Neural cell (in vitro differentiated cells): ENCODE measurements at regions not wholly inside any gene's neighbourhood (a gene's known extent, or its start where the extent isn't known, plus 50 kb on each side); places are given as distances from the start of the nearest gene placed in this dataset.

Source experiments
- H2AFZ ChIP-seq: fragments of 200-600, 300-800 bp; sonication (generic), shearing (Covaris generic); 2 replicates; pipeline ENCODE4 v1.6.0; 2014; ENCODE audit warnings: low read depth, mild to moderate bottlenecking, antibody characterized with exemption, low read length, moderate library complexity
- H3F3A ChIP-seq: fragments of 200-600 bp; shearing (Covaris generic); 2 replicates; pipeline ENCODE4 v1.6.1; 2016; ENCODE audit warnings: mild to moderate bottlenecking, moderate library complexity, mixed read lengths, antibody characterized with exemption, low read length; ENCODE audit not compliant: insufficient read depth, poor library complexity, severe bottlenecking
- H3K27ac ChIP-seq: fragments of 200-600, 300-800 bp; sonication (generic), shearing (Covaris generic); 2 replicates; pipeline ENCODE4 v1.5.1; 2014; ENCODE audit warnings: mild to moderate bottlenecking, low read length, moderate library complexity
- H3K27me3 ChIP-seq: fragments of 300-800, 200-600 bp; sonication (generic), shearing (Covaris generic); 2 replicates; pipeline ENCODE4 v1.6.0; 2014; ENCODE audit warnings: mild to moderate bottlenecking, low read depth, low read length, moderate library complexity; ENCODE audit not compliant: insufficient read depth
- H3K36me3 ChIP-seq: fragments of 300-800, 200-600 bp; sonication (generic), shearing (Covaris generic); 2 replicates; pipeline ENCODE4 v1.5.1; 2014; ENCODE audit warnings: mild to moderate bottlenecking, antibody characterized with exemption, low read length, moderate library complexity; ENCODE audit not compliant: insufficient read depth
- H3K4me2 ChIP-seq: fragments of 300-800, 200-600 bp; sonication (generic), shearing (Covaris generic); 2 replicates; pipeline ENCODE4 v1.6.0; 2014; ENCODE audit warnings: mild to moderate bottlenecking, low read length
- H3K4me3 ChIP-seq: fragments of 300-800, 200-600 bp; sonication (generic), shearing (Covaris generic); 2 replicates; pipeline ENCODE4 v1.5.1; 2014; ENCODE audit warnings: mild to moderate bottlenecking, low read length, moderate library complexity
- H3K79me2 ChIP-seq: fragments of 200-600 bp; shearing (Covaris generic); replicated peaks from 2 replicates; pipeline ENCODE4 v1.6.0; 2014; ENCODE audit warnings: mild to moderate bottlenecking, low read length, moderate library complexity; ENCODE audit not compliant: insufficient read depth
- H3K9ac ChIP-seq: fragments of 300-800, 200-600 bp; sonication (generic), shearing (Covaris generic); 2 replicates; pipeline ENCODE4 v1.6.1; 2016; ENCODE audit warnings: mild to moderate bottlenecking, low read length, mixed read lengths
- H3K9me2 ChIP-seq: fragments of 200-600 bp; shearing (Covaris generic); 2 replicates; pipeline ENCODE4 v1.6.1; 2016; ENCODE audit warnings: mild to moderate bottlenecking, low read length, mixed read lengths; ENCODE audit not compliant: insufficient read depth
- H3K9me3 ChIP-seq: fragments of 200-600, 300-800 bp; sonication (generic), shearing (Covaris generic); 2 replicates; pipeline ENCODE4 v1.6.1; 2016; ENCODE audit warnings: mild to moderate bottlenecking, mixed run types, low read length, moderate library complexity, mixed read lengths
- H4K20me1 ChIP-seq: fragments of 200-600 bp; shearing (Covaris generic); 2 replicates; pipeline ENCODE4 v1.6.1; 2016; ENCODE audit warnings: mild to moderate bottlenecking, mixed run types; ENCODE audit not compliant: insufficient read depth
- CTCF ChIP-seq: fragments of 450-650 bp; IDR thresholded peaks from 2 replicates; pipeline ENCODE4 v1.5.1; 2014; ENCODE audit warnings: antibody characterized with exemption, mild to moderate bottlenecking, moderate library complexity; ENCODE audit not compliant: poor library complexity, severe bottlenecking
- EP300 ChIP-seq: fragments of 450-650 bp; conservative IDR thresholded peaks from 2 replicates; pipeline ENCODE4 v1.6.1; 2014; ENCODE audit warnings: antibody characterized with exemption, mild to moderate bottlenecking, moderate library complexity; ENCODE audit not compliant: poor library complexity, severe bottlenecking
- EZH2 ChIP-seq: fragments of 200-600, 300-800 bp; shearing (Covaris generic), sonication (generic); IDR thresholded peaks from 2 replicates; pipeline ENCODE4 v1.6.1; 2014; ENCODE audit warnings: antibody characterized with exemption, low read length, borderline replicate concordance, mild to moderate bottlenecking; ENCODE audit not compliant: insufficient read depth, poor library complexity, severe bottlenecking
- MXI1 ChIP-seq: fragments of 450-650 bp; conservative IDR thresholded peaks from 2 replicates; pipeline ENCODE4 v1.6.1; 2014; ENCODE audit warnings: antibody characterized with exemption, mild to moderate bottlenecking; ENCODE audit not compliant: poor library complexity, severe bottlenecking
- POLR2AphosphoS5 ChIP-seq: IDR thresholded peaks from 2 replicates; pipeline ENCODE4 v1.6.1; 2012
- RAD21 ChIP-seq: fragments of 450-650 bp; conservative IDR thresholded peaks from 2 replicates; pipeline ENCODE4 v1.6.1; 2014; ENCODE audit warnings: antibody characterized with exemption, mild to moderate bottlenecking, moderate library complexity
- REST ChIP-seq: IDR thresholded peaks from 2 replicates; pipeline ENCODE4 v1.6.1; 2012; ENCODE audit warnings: borderline replicate concordance
- SMC3 ChIP-seq: fragments of 450-650 bp; conservative IDR thresholded peaks from 2 replicates; pipeline ENCODE4 v1.6.1; 2014; ENCODE audit warnings: antibody characterized with exemption, mild to moderate bottlenecking, moderate library complexity; ENCODE audit not compliant: poor library complexity
- TAF1 ChIP-seq: IDR thresholded peaks from 2 replicates; pipeline ENCODE4 v1.6.1; 2012; ENCODE audit warnings: low read depth

DNA sequence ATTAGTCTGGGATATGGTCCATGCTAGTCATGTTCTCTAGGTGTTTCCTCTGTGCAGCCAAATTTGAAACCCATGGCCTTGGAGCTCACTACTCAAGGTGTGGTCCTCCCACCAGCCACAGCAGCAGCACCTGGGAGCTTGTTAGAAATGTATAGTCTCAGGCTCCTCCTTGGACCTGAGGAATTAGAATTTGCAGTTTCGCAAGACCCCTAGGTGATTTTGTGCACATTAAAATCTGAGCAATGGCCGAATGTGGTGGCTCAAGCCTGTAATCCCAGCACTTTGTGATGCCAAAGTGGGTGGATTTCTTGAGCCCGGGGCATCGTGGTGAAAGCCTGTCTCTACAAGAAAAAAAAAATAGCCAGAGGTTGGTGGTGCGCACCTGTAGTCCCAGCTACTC lies 72.3 kb upstream of the NEK6 start:
- Histone ChIP-seq H4K20me1 (no peaks in the 10 kb centered on the region), H3F3A (no peaks in the 10 kb centered on the region), H3K9me3 (no peaks in the 10 kb centered on the region), H3K27me3 (no peaks in the 10 kb centered on the region), H3K27ac (no peak overlapping the region), H2AFZ (no peak overlapping the region), H3K36me3 (no peaks in the 10 kb centered on the region), H3K9me2 (no peaks in the 10 kb centered on the region), H3K9ac (no peak overlapping the region), H3K4me2 (no peak overlapping the region), H3K4me3 (no peak overlapping the region), H3K79me2 (no peaks in the 10 kb centered on the region)
- no peak for TF ChIP-seq MXI1
- no peak for TF ChIP-seq SMC3
- no peak for TF ChIP-seq RAD21
- no peak for TF ChIP-seq EZH2
- TF ChIP-seq TAF1 = no peak

DNA sequence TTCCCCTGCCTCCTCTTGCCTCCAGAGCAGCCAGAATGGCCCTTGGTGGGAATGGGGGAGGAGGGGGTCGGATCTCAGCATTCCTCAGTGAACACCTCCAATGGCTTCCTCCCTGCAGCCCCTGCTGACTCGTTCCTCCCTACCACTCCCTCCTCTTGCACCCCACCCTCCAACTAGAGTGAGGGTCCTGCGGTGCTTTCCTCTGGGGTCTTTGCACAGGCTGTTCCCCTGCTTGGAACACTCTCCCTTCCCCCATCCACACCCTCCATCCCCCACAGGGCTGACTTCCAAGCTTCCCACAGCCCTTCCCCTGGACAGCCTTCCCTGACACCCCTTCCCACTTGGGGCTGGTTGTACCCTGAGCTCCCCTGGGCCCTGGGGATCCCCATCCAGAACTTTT lies 70.4 kb upstream of the NEK6 start:
- Histone ChIP-seq H3K9me3 (no peaks in the 10 kb centered on the region), H3K4me3 (no peak overlapping the region), H3K36me3 (no peaks in the 10 kb centered on the region), H3F3A (no peaks in the 10 kb centered on the region), H4K20me1 (no peaks in the 10 kb centered on the region), H2AFZ (no peak overlapping the region), H3K27ac (no peak overlapping the region), H3K4me2 (no peak overlapping the region), H3K79me2 (no peaks in the 10 kb centered on the region), H3K9me2 (no peaks in the 10 kb centered on the region), H3K9ac (no peak overlapping the region), H3K27me3 (no peaks in the 10 kb centered on the region)
- TF ChIP-seq CTCF = no peak
- TF ChIP-seq SMC3 = no peak
- TF ChIP-seq RAD21 = no peak
- TF ChIP-seq POLR2AphosphoS5 = no peak
- no peak for TF ChIP-seq EP300
- no peak for TF ChIP-seq REST
- no peak for TF ChIP-seq MXI1
- no peak for TF ChIP-seq EZH2
- TF ChIP-seq TAF1 = no peak
